ENCODE measurements at regions not wholly inside any gene's neighbourhood (a gene's known extent, or its start where the extent isn't known, plus 50 kb on each side); places are given as distances from the start of the nearest gene placed in this dataset.

DNA sequence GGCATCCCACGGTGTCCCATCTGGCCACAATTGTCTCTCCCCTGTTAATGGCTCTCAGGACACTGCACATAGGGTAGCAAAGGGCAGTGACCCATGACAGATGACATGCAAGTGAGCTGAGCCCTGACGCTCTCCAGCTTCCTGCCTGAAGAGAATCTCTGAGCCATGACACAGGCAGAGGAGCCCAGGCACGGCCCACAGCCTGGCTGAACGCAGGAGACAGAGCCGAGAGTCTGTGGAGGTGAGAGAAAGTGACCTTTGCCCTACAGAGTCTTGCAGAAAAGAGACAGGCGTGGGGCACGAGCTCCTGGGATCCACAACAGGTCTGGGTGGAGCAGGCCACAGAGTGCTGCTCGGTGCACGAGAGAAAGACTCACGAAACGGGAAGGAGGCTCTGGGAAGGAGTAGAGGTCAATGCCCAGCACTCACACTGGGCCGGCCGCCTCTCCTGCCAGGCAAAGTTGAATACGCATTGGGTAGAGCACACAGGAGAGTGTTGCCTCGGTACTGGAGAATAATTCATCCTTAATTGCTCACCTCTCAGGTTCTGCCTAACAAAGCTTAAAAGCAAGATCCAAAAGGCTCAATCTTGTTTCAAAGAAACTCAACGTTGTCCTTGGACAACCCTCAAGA, 90.3 kb downstream of the MRPL36 start:
- TF ChIP-seq EZH2phosphoT487 (IDR thresholded peaks at IDR 0.05; ENCODE audit: borderline replicate concordance, low read length) (no peak), EZH2 (IDR thresholded peaks at IDR 0.05; ENCODE audit: low read length, unreplicated experiment) (no peak)
- TF ChIP-seq, protein P1, sequence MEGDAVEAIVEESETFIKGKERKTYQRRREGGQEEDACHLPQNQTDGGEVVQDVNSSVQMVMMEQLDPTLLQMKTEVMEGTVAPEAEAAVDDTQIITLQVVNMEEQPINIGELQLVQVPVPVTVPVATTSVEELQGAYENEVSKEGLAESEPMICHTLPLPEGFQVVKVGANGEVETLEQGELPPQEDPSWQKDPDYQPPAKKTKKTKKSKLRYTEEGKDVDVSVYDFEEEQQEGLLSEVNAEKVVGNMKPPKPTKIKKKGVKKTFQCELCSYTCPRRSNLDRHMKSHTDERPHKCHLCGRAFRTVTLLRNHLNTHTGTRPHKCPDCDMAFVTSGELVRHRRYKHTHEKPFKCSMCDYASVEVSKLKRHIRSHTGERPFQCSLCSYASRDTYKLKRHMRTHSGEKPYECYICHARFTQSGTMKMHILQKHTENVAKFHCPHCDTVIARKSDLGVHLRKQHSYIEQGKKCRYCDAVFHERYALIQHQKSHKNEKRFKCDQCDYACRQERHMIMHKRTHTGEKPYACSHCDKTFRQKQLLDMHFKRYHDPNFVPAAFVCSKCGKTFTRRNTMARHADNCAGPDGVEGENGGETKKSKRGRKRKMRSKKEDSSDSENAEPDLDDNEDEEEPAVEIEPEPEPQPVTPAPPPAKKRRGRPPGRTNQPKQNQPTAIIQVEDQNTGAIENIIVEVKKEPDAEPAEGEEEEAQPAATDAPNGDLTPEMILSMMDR (conservative IDR thresholded peaks at IDR 0.05; ENCODE audit: low read depth, low read length), result no peak
- ATAC-seq (no peak), DNase-seq (no peak)
- H3K36me3 ChIP-seq (ENCODE audit: low read depth, low read length), result no peaks in the 10 kb centered on the region
- H3K4me3 ChIP-seq (ENCODE audit: low read length), result no peak overlapping the region
- no peaks in the 10 kb centered on the region for H4K20me1 ChIP-seq (ENCODE audit: low read length)
- no peak overlapping the region for H3K9ac ChIP-seq (ENCODE audit: low read length)
- no peaks in the 10 kb centered on the region for H3F3A ChIP-seq (ENCODE audit: low read length, unreplicated experiment)
- no peaks in the 10 kb centered on the region for H3K9me3 ChIP-seq (ENCODE audit: low read length)
- CTCF ChIA-PET, result no interaction called here
- BruUV-seq (replicated peaks), result no TSS peak
- H3K9me2 ChIP-seq (replicated peaks; ENCODE audit: low read length), result no peaks in the 10 kb centered on the region
- no peak overlapping the region for H3K4me2 ChIP-seq (ENCODE audit: low read length)
- intact Hi-C loops (cut with micrococcal nuclease), result no loop called here
- H3K79me2 ChIP-seq (ENCODE audit: low read length), result no peaks in the 10 kb centered on the region
- no peak overlapping the region for H3K27ac ChIP-seq (ENCODE audit: low read length)
- POLR2A ChIA-PET (ENCODE audit: unreplicated experiment), result no interaction called here
- no peaks in the 10 kb centered on the region for H3K4me1 ChIP-seq (ENCODE audit: insufficient read depth, low read length)
- peaks cover 40% of the 10 kb centered on the region for H3K27me3 ChIP-seq (ENCODE audit: low read length)
- no peak overlapping the region for H2AFZ ChIP-seq (ENCODE audit: low read length)

DNA sequence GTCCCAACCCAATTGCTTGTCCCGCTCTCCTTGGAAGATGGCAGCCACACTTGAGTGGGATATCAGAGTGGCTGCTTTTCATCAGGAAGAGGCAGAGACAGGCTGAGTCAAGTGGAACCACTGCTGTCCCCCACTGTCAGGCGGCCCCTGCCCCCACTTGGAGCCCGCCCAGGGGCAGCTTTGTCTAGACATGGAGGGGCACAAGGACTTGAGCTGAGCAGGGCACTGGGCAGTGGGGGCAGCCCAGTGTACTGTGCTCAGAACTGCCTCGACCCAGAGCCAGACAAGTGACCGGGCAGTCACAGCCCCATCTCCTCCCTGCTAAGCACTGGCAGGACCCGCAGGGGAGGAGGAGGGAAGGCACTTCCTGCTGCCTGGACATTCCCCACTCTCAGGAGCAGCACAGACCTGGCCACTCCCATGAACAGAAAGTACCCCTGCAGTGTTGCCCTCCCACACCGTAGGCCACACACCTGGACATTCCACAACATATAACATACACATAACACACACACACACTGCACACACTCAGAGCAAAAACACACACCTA, 91.0 kb downstream of the MRPL36 start:
- no peak overlapping the region for H3K9ac ChIP-seq (ENCODE audit: low read length)
- no TSS peak for BruUV-seq (replicated peaks)
- peaks cover 46% of the 10 kb centered on the region for H3K27me3 ChIP-seq (ENCODE audit: low read length)
- no peak for DNase-seq
- ChIA-PET CTCF (no interaction called here), POLR2A (ENCODE audit: unreplicated experiment) (no interaction called here)
- no peaks in the 10 kb centered on the region for H3K36me3 ChIP-seq (ENCODE audit: low read depth, low read length)
- no peaks in the 10 kb centered on the region for H4K20me1 ChIP-seq (ENCODE audit: low read length)
- intact Hi-C loops (cut with micrococcal nuclease), result no loop called here
- no peak overlapping the region for H3K27ac ChIP-seq (ENCODE audit: low read length)
- H2AFZ ChIP-seq (ENCODE audit: low read length), result no peak overlapping the region
- H3K4me1 ChIP-seq (ENCODE audit: insufficient read depth, low read length), result no peaks in the 10 kb centered on the region
- H3K9me2 ChIP-seq (replicated peaks; ENCODE audit: low read length), result no peaks in the 10 kb centered on the region
- no peak for ATAC-seq
- no peaks in the 10 kb centered on the region for H3K79me2 ChIP-seq (ENCODE audit: low read length)
- no peaks in the 10 kb centered on the region for H3K9me3 ChIP-seq (ENCODE audit: low read length)
- no peak overlapping the region for H3K4me3 ChIP-seq (ENCODE audit: low read length)
- H3K4me2 ChIP-seq (ENCODE audit: low read length), result no peak overlapping the region
- no peaks in the 10 kb centered on the region for H3F3A ChIP-seq (ENCODE audit: low read length, unreplicated experiment)
- TF ChIP-seq EZH2 (IDR thresholded peaks at IDR 0.05; ENCODE audit: low read length, unreplicated experiment), result no peak
- TF ChIP-seq EZH2phosphoT487 (IDR thresholded peaks at IDR 0.05; ENCODE audit: borderline replicate concordance, low read length), result no peak
- TF ChIP-seq, protein P1 (conservative IDR thresholded peaks at IDR 0.05; ENCODE audit: low read depth, low read length), result no peak

DNA sequence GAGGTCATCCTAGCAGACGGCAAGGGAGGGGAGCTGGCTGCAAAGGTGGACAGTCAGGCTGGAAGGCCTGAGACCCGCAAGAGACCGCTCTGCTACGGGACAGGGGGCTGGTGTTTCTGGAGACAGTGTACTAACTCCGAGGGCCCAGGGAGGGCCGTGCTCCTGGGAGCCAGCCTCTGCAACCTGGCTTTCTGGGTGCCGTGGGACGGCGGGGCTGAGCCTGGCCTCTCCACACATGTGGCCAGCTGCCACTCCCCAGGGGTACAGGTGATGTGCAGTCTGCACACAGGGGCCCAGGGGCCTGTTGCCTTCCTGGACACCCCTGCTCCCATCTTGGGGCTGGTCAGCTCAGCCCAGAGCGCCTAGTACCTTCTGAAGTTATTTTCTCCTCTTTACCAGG, 92.2 kb downstream of the MRPL36 start:
- Histone ChIP-seq H2AFZ (ENCODE audit: low read length) (no peak overlapping the region), H3K4me1 (ENCODE audit: insufficient read depth, low read length) (no peaks in the 10 kb centered on the region), H3K9me2 (replicated peaks; ENCODE audit: low read length) (no peaks in the 10 kb centered on the region), H3K27me3 (ENCODE audit: low read length) (peaks cover 58% of the 10 kb centered on the region), H3K9ac (ENCODE audit: low read length) (no peak overlapping the region), H3K4me3 (ENCODE audit: low read length) (no peak overlapping the region), H4K20me1 (ENCODE audit: low read length) (no peaks in the 10 kb centered on the region), H3K4me2 (ENCODE audit: low read length) (no peak overlapping the region), H3K36me3 (ENCODE audit: low read depth, low read length) (no peaks in the 10 kb centered on the region), H3F3A (ENCODE audit: low read length, unreplicated experiment) (no peaks in the 10 kb centered on the region), H3K9me3 (ENCODE audit: low read length) (no peaks in the 10 kb centered on the region), H3K27ac (ENCODE audit: low read length) (no peak overlapping the region), H3K79me2 (ENCODE audit: low read length) (no peaks in the 10 kb centered on the region)
- ChIA-PET POLR2A (ENCODE audit: unreplicated experiment) (no interaction called here), CTCF (no interaction called here)
- DNase-seq, result no peak
- intact Hi-C loops (cut with micrococcal nuclease), result no loop called here
- ATAC-seq, result no peak
- TF ChIP-seq, protein P1 (conservative IDR thresholded peaks at IDR 0.05; ENCODE audit: low read depth, low read length), result no peak
- no peak for TF ChIP-seq EZH2phosphoT487 (IDR thresholded peaks at IDR 0.05; ENCODE audit: borderline replicate concordance, low read length)
- TF ChIP-seq EZH2 (IDR thresholded peaks at IDR 0.05; ENCODE audit: low read length, unreplicated experiment), result no peak
- no TSS peak for BruUV-seq (replicated peaks)
